Prostate gland (tissue), 2 donors: ENCODE measurements at regions not wholly inside any gene's neighbourhood (a gene's known extent, or its start where the extent isn't known, plus 50 kb on each side); places are given as distances from the start of the nearest gene placed in this dataset.

Experiments used
- POLR2A ChIP-seq: fragments of 450-650 bp; IDR thresholded peaks from one replicate; pipeline ENCODE4 v1.6.1; 2016; ENCODE audit warnings: antibody characterized with exemption, mild to moderate bottlenecking
- POLR2AphosphoS5 ChIP-seq: sonication (generic); formaldehyde crosslinking; IDR thresholded peaks from one replicate; pipeline ENCODE4 v1.6.1; 2017; ENCODE audit warnings: antibody characterized with exemption
- TF ChIP-seq, protein P1 (sequence below), 4 experiments: fragments of 200-600 bp in 2 of 4; fragments of 450-650 bp in 2 of 4; sonication (generic) in 2 of 4; IDR thresholded peaks; 1 replicate in 3 of 4; 2 replicates in 1 of 4; pipeline ENCODE4 v1.5.1; 2016 to 2019; ENCODE audit warnings: antibody characterized with exemption in 4 of 4, mild to moderate bottlenecking in 2 of 4, moderate library complexity in 2 of 4

DNA sequence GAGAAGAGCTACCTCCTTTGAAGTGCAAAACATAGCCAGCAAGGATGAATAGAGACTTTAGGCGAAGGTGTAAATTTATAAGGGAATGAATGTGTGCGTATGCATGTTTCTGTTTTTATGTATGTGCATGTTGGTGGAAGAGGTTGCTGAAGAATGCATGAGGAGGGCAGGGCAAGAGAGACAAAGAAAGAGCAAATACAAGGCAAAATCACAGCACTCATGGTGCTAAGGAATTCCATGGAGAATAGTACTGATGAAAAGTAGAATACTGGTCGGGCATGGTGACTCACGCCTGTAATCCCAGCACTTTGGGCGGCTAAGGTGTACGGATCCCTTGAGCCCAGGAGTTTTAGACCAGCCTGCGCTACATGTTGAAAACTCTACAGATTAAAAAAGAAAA is 762.1 kb upstream of the PTPRD start:
- TF ChIP-seq, protein P1, sequence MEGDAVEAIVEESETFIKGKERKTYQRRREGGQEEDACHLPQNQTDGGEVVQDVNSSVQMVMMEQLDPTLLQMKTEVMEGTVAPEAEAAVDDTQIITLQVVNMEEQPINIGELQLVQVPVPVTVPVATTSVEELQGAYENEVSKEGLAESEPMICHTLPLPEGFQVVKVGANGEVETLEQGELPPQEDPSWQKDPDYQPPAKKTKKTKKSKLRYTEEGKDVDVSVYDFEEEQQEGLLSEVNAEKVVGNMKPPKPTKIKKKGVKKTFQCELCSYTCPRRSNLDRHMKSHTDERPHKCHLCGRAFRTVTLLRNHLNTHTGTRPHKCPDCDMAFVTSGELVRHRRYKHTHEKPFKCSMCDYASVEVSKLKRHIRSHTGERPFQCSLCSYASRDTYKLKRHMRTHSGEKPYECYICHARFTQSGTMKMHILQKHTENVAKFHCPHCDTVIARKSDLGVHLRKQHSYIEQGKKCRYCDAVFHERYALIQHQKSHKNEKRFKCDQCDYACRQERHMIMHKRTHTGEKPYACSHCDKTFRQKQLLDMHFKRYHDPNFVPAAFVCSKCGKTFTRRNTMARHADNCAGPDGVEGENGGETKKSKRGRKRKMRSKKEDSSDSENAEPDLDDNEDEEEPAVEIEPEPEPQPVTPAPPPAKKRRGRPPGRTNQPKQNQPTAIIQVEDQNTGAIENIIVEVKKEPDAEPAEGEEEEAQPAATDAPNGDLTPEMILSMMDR (IDR thresholded peaks at IDR 0.05): no peak
- TF ChIP-seq POLR2AphosphoS5: no peak
- no peak for TF ChIP-seq POLR2A
